Thyroid gland (tissue), 4 donors: ENCODE measurements at regions not wholly inside any gene's neighbourhood (a gene's known extent, or its start where the extent isn't known, plus 50 kb on each side); places are given as distances from the start of the nearest gene placed in this dataset.
A peak's percentile ranks its signal among the peaks of the same experiment; 100 is the strongest.

ENCODE experiments used
- POLR2A ChIP-seq, 2 donors: fragments of 450-650 bp; IDR thresholded peaks; one replicate each; pipeline ENCODE4 v1.6.1; 2017; ENCODE audit warnings: antibody characterized with exemption in 2 of 2, mild to moderate bottlenecking in 2 of 2, moderate library complexity in 1 of 2
- TF ChIP-seq, protein P1 (sequence below), 6 experiments: fragments of 200-600 bp in 3 of 6; fragments of 450-650 bp in 3 of 6; sonication (generic) in 3 of 6; IDR thresholded peaks; one replicate each; pipeline ENCODE4 v1.5.1; 2016 to 2019; ENCODE audit warnings: antibody characterized with exemption in 6 of 6, mild to moderate bottlenecking in 2 of 6, inconsistent platforms in 1 of 6, moderate library complexity in 1 of 6

DNA sequence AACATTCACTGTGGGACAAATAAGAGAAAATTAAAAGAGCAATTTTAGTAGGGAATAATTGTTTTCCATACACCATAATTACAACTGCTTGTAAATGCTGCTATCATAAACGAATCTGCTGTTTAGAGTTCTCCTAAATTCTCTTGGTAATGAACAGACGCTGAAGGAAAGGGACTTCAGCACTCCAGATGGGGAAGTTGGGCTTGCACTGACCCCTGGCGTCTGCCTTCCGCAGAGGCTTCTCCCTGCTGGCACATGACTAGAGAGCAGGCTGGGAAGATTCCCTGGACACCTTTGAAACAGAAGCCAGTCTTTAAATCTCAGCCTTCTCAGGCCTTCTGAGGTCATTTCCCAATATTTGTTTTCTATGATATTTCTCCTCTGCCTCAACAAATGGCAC lies 84.1 kb downstream of the NXPE2 start:
- TF ChIP-seq, protein P1, sequence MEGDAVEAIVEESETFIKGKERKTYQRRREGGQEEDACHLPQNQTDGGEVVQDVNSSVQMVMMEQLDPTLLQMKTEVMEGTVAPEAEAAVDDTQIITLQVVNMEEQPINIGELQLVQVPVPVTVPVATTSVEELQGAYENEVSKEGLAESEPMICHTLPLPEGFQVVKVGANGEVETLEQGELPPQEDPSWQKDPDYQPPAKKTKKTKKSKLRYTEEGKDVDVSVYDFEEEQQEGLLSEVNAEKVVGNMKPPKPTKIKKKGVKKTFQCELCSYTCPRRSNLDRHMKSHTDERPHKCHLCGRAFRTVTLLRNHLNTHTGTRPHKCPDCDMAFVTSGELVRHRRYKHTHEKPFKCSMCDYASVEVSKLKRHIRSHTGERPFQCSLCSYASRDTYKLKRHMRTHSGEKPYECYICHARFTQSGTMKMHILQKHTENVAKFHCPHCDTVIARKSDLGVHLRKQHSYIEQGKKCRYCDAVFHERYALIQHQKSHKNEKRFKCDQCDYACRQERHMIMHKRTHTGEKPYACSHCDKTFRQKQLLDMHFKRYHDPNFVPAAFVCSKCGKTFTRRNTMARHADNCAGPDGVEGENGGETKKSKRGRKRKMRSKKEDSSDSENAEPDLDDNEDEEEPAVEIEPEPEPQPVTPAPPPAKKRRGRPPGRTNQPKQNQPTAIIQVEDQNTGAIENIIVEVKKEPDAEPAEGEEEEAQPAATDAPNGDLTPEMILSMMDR (IDR thresholded peaks at IDR 0.05): peak; percentile 14 to 69 (median 41)
- TF ChIP-seq POLR2A (IDR thresholded peaks at IDR 0.05): no peak
